A673 (cell line): ENCODE measurements at regions not wholly inside any gene's neighbourhood (a gene's known extent, or its start where the extent isn't known, plus 50 kb on each side); places are given as distances from the start of the nearest gene placed in this dataset.

Source experiments
- CTCF ChIP-seq: fragments of 300-800, 200-600 bp; sonication (generic); conservative IDR thresholded peaks from 2 replicates; pipeline ENCODE4 v1.5.1; 2017; ENCODE audit warnings: low read depth, mild to moderate bottlenecking, antibody characterized with exemption, low read length, moderate library complexity, mixed read lengths
- EZH2 ChIP-seq: fragments of 200-600 bp; sonication (generic); IDR thresholded peaks from 2 replicates; pipeline ENCODE4 v1.6.1; 2017; ENCODE audit warnings: borderline replicate concordance, low read depth, mild to moderate bottlenecking, mixed read lengths, antibody characterized with exemption, low read length; ENCODE audit not compliant: poor library complexity, severe bottlenecking

- TF ChIP-seq CTCF, result no peak
- TF ChIP-seq EZH2, result no peak
Observed at GRCh38 chr4:110815950-110816349, 193.1 kb upstream of the PITX2 start.
